IMR-90 (cell line): ENCODE measurements at regions not wholly inside any gene's neighbourhood (a gene's known extent, or its start where the extent isn't known, plus 50 kb on each side); places are given as distances from the start of the nearest gene placed in this dataset.
"Not testable (repeated sequence)": the region's sequence is repeated elsewhere in the genome, so short reads cannot be mapped to it uniquely, and the experiment has no call there.

Experiments
- ATAC-seq: fragments of 200-7000 bp; cut with Tn5 transposase; 2 replicates; pipeline ENCODE4 v1.9.1; 2020; ENCODE audit warnings: low read depth, mild to moderate bottlenecking, moderate library complexity
- BruUV-seq: library from RNA; stranded (reverse); fragments of 400-500 nt; replicated peaks from 2 replicates; lab custom pipeline; 2021; lab: Mats Ljungman, UMichigan
- CTCF ChIA-PET: fragments of 300-600 bp; formaldehyde crosslinking; extraction: SDS; loops from one replicate; lab custom pipeline; 2021; ENCODE audit warnings: antibody characterized with exemption; lab: Yijun Ruan, JAX
- POLR2A ChIA-PET: fragments of 300-600 bp; sonication (Branson Sonifier 250); formaldehyde crosslinking; loops from one replicate; lab custom pipeline; 2022; ENCODE audit warnings: antibody characterized with exemption; ENCODE audit not compliant: unreplicated experiment; lab: Charles Lee
- DNase-seq: peaks from one replicate; pipeline ENCODE4 v3.0.0; 2013
- H2AFZ ChIP-seq: replicated peaks from 2 replicates; pipeline ENCODE3; 2013; ENCODE audit warnings: low read length, mild to moderate bottlenecking; ENCODE audit not compliant: poor library complexity
- H2AK5ac ChIP-seq: 2 replicates; pipeline ENCODE4 v1.6.1; 2013; ENCODE audit warnings: low read depth, low read length, inconsistent platforms
- H2AK9ac ChIP-seq: replicated peaks from 2 replicates; pipeline ENCODE3; 2013; ENCODE audit warnings: mild to moderate bottlenecking, low read depth, low read length, moderate library complexity; ENCODE audit not compliant: poor library complexity
- H2BK120ac ChIP-seq: 2 replicates; pipeline ENCODE4 v1.6.1; 2013; ENCODE audit warnings: low read depth, low read length, inconsistent platforms
- H2BK15ac ChIP-seq: 3 replicates; pipeline ENCODE4 v1.6.1; 2013; ENCODE audit warnings: low read depth, low read length, inconsistent platforms
- H2BK20ac ChIP-seq: 2 replicates; pipeline ENCODE4 v1.6.1; 2013; ENCODE audit warnings: low read depth, mild to moderate bottlenecking, inconsistent platforms, low read length, moderate library complexity
- H2BK5ac ChIP-seq: 2 replicates; pipeline ENCODE4 v1.6.1; 2013; ENCODE audit warnings: mild to moderate bottlenecking, low read depth, low read length, inconsistent platforms; ENCODE audit not compliant: poor library complexity, severe bottlenecking
- H3K14ac ChIP-seq: replicated peaks from 2 replicates; pipeline ENCODE4 v1.6.1; 2013; ENCODE audit warnings: low read depth, low read length, inconsistent platforms
- H3K18ac ChIP-seq: 2 replicates; pipeline ENCODE4 v1.6.1; 2013; ENCODE audit warnings: low read depth, low read length, control low read depth
- H3K23ac ChIP-seq: 2 replicates; pipeline ENCODE4 v1.6.1; 2013; ENCODE audit warnings: low read depth, low read length, inconsistent platforms
- H3K27ac ChIP-seq: 2 replicates; pipeline ENCODE4 v1.5.1; 2013; ENCODE audit warnings: mild to moderate bottlenecking, control low read depth, low read length; ENCODE audit not compliant: insufficient read depth
- H3K27me3 ChIP-seq: 2 replicates; pipeline ENCODE4 v1.6.1; 2013; ENCODE audit warnings: low read length; ENCODE audit not compliant: control insufficient read depth, insufficient read depth
- H3K36me3 ChIP-seq: 2 replicates; pipeline ENCODE4 v1.6.1; 2013; ENCODE audit warnings: low read length, mixed read lengths; ENCODE audit not compliant: control insufficient read depth, insufficient read depth
- H3K4ac ChIP-seq: 2 replicates; pipeline ENCODE4 v1.6.1; 2013; ENCODE audit warnings: low read depth, low read length, inconsistent platforms
- H3K4me1 ChIP-seq: 2 replicates; pipeline ENCODE4 v1.6.1; 2013; ENCODE audit warnings: low read length, mixed read lengths; ENCODE audit not compliant: control insufficient read depth, insufficient read depth
- H3K4me2 ChIP-seq: 2 replicates; pipeline ENCODE4 v1.6.1; 2013; ENCODE audit warnings: low read depth, mild to moderate bottlenecking, control low read depth, low read length, moderate library complexity
- H3K4me3 ChIP-seq: 2 replicates; pipeline ENCODE4 v1.5.1; 2013; ENCODE audit warnings: low read depth, mild to moderate bottlenecking, control low read depth, low read length, moderate library complexity; ENCODE audit not compliant: insufficient read depth
- H3K56ac ChIP-seq: 2 replicates; pipeline ENCODE4 v1.6.1; 2013; ENCODE audit warnings: low read length, inconsistent platforms; ENCODE audit not compliant: insufficient read depth; ENCODE audit errors: extremely low read depth
- H3K79me1 ChIP-seq, 2 experiments: 2 replicates each; pipeline ENCODE4 v1.6.1; 2013; ENCODE audit warnings: low read length in 2 of 2, inconsistent platforms in 1 of 2, low read depth in 1 of 2
- H3K9ac ChIP-seq: 2 replicates; pipeline ENCODE4 v1.6.1; 2013; ENCODE audit warnings: low read depth, low read length, control low read depth
- H3K9me1 ChIP-seq: 2 replicates; pipeline ENCODE4 v1.6.1; 2013; ENCODE audit warnings: low read length, inconsistent platforms; ENCODE audit not compliant: insufficient read depth
- H3K9me3 ChIP-seq: 2 replicates; pipeline ENCODE4 v1.6.1; 2013; ENCODE audit warnings: low read length; ENCODE audit not compliant: control insufficient read depth, insufficient read depth
- H4K20me1 ChIP-seq: 2 replicates; pipeline ENCODE4 v1.6.1; 2013; ENCODE audit warnings: low read length, inconsistent platforms; ENCODE audit not compliant: insufficient read depth
- H4K5ac ChIP-seq: 2 replicates; pipeline ENCODE4 v1.6.1; 2013; ENCODE audit warnings: mild to moderate bottlenecking, low read depth, low read length, control low read depth
- H4K8ac ChIP-seq, 2 experiments: 2 replicates each; pipeline ENCODE4 v1.6.1; 2013; ENCODE audit warnings: low read depth in 2 of 2, low read length in 2 of 2, control low read depth in 1 of 2, inconsistent platforms in 1 of 2
- H4K91ac ChIP-seq: 2 replicates; pipeline ENCODE4 v1.6.1; 2013; ENCODE audit warnings: low read depth, low read length, inconsistent platforms; ENCODE audit not compliant: insufficient read depth
- WGBS, 2 experiments: methylation state at CpG; one replicate each; pipeline versions ENCODE4 v1.1.5 to v1.1.7; 2013; ENCODE audit warnings: missing lambda C conversion rate in 2 of 2; ENCODE audit not compliant: insufficient read length in 1 of 2; ENCODE audit errors: extremely low coverage in 2 of 2; 5-methylcytosine and 5-hydroxymethylcytosine counted together
- dilution Hi-C: fragments of 300-500 bp; cut with HindIII; formaldehyde crosslinking; loops from one replicate; pipeline ENCODE4 v1.14.3; 2018; ENCODE audit warnings: low sequenced_read_pairs; ENCODE audit not compliant: unreplicated experiment
- in situ Hi-C: fragments of 300-500 bp; cut with MboI; formaldehyde crosslinking; loops from 3 replicates; pipeline ENCODE4 v1.14.3; 2019; ENCODE audit warnings: low sequenced_read_pairs, inconsistent platforms, mixed read lengths
- intact Hi-C: fragments of 100-400 bp; cut with micrococcal nuclease; formaldehyde crosslinking; loops from 2 replicates; pipeline ENCODE4 v1.10.0; 2022

DNA sequence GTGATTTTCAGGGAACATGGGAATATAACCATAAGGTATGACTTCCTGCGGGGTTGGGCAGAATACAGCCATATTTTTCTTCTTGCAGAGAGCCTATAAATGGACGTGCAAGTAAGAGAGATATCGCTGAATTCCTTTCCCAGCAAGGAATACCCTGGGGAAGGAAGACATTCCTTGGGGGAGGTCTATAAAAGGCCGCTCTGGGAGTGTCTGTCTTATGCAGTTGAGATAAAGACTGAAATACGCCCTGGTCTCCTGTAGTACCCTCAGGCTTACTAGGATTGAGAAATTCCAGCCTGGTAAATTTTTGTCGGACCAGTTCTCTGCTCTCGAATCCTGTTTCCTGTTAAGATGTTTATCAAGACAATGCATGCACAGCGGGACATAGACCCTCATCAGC is 282.2 kb upstream of the CYLC2 start:
- H3K14ac ChIP-seq, H3K79me1 ChIP-seq, H2AK9ac ChIP-seq, H3K27ac ChIP-seq, H2AFZ ChIP-seq, H2BK20ac ChIP-seq, H4K8ac ChIP-seq, POLR2A ChIA-PET, H3K56ac ChIP-seq, H4K5ac ChIP-seq, H3K9me1 ChIP-seq, H3K9me3 ChIP-seq, H3K18ac ChIP-seq, intact Hi-C loops, H3K27me3 ChIP-seq, dilution Hi-C loops, H4K20me1 ChIP-seq, BruUV-seq, H3K36me3 ChIP-seq, H3K4me2 ChIP-seq, DNase-seq, H4K91ac ChIP-seq, H3K4me1 ChIP-seq, H2BK120ac ChIP-seq, H2BK5ac ChIP-seq, ATAC-seq, H3K4ac ChIP-seq, H3K9ac ChIP-seq, CTCF ChIA-PET, H2AK5ac ChIP-seq, H3K4me3 ChIP-seq, H2BK15ac ChIP-seq, H3K23ac ChIP-seq, in situ Hi-C loops: not testable (repeated sequence)
- no CpG with 5 or more reads among the region's 8 CpGs for whole genome bisulfite sequencing, 2 experiments
